SK-N-MC (cell line): ENCODE measurements at regions not wholly inside any gene's neighbourhood (a gene's known extent, or its start where the extent isn't known, plus 50 kb on each side); places are given as distances from the start of the nearest gene placed in this dataset.

Source experiments
- DNase-seq: peaks from one replicate; pipeline ENCODE4 v3.0.0-alpha.2; 2011; ENCODE audit warnings: low read depth, low spot score
- H3K27ac ChIP-seq: fragments of 200-600 bp; sonication (generic); 2 replicates; pipeline ENCODE4 v1.5.1; 2016; ENCODE audit warnings: mixed run types
- H3K36me3 ChIP-seq: fragments of 200-600 bp; sonication (generic); 2 replicates; pipeline ENCODE4 v1.6.1; 2017; ENCODE audit warnings: antibody characterized with exemption, low read length, mixed read lengths; ENCODE audit not compliant: insufficient read depth
- H3K4me3 ChIP-seq: fragments of 200-600 bp; sonication (generic); 2 replicates; pipeline ENCODE4 v1.5.1; 2016
- H3K9ac ChIP-seq: fragments of 200-600 bp; sonication (generic); 2 replicates; pipeline ENCODE4 v1.8.0; 2017; ENCODE audit warnings: mixed run types, mixed read lengths; ENCODE audit not compliant: insufficient read length
- H3K9me3 ChIP-seq: fragments of 200-600 bp; sonication (generic); 2 replicates; pipeline ENCODE4 v1.6.1; 2017; ENCODE audit warnings: low read depth, mild to moderate bottlenecking, antibody characterized with exemption, low read length, moderate library complexity, mixed read lengths
- EZH2 ChIP-seq: fragments of 200-600 bp; sonication (generic); IDR thresholded peaks from one replicate; pipeline ENCODE4 v1.6.1; 2017; ENCODE audit warnings: antibody characterized with exemption
- FOXP2 ChIP-seq: optimal IDR thresholded peaks from 2 replicates; pipeline ENCODE3; 2011; ENCODE audit warnings: mild to moderate bottlenecking, moderate library complexity; ENCODE audit not compliant: insufficient read depth; ENCODE audit errors: extremely low read length, control extremely low read depth
- POLR2AphosphoS5 ChIP-seq: IDR thresholded peaks from 2 replicates; pipeline ENCODE4 v1.6.1; 2012; ENCODE audit warnings: mild to moderate bottlenecking, low read depth, low read length, borderline replicate concordance

GRCh38 chr1:105516068-105516467, 1540.4 kb upstream of the PRMT6 start:
- DNase-seq = no peak
- TF ChIP-seq FOXP2 (no peak), POLR2AphosphoS5 (no peak), EZH2 (no peak)

GRCh38 chr1:105533996-105534395, 1522.5 kb upstream of the PRMT6 start:
- peak; percentile 57; the same call in 1 of the 2 replicates for TF ChIP-seq POLR2AphosphoS5
- no peak for TF ChIP-seq EZH2
- TF ChIP-seq FOXP2 = no peak
- no peak overlapping the region for H3K27ac ChIP-seq
- H3K9me3 ChIP-seq = no peaks in the 10 kb centered on the region
- peak overlapping the region; percentile 43; the same call in 1 of the 2 replicates for H3K4me3 ChIP-seq
- no peaks in the 10 kb centered on the region for H3K36me3 ChIP-seq
- DNase-seq = peak; percentile 80
- no peak overlapping the region for H3K9ac ChIP-seq

More at GRCh38 chr1:105516068-105516467, 1540.4 kb upstream of the PRMT6 start:
- H3K36me3 ChIP-seq = no peaks in the 10 kb centered on the region
- H3K4me3 ChIP-seq = no peak overlapping the region
- H3K27ac ChIP-seq = no peak overlapping the region
- H3K9ac ChIP-seq = no peak overlapping the region
- no peaks in the 10 kb centered on the region for H3K9me3 ChIP-seq

GRCh38 chr1:105544475-105544874, 1512.0 kb upstream of the PRMT6 start:
- DNase-seq = no peak
- H3K27ac ChIP-seq = no peak overlapping the region
- H3K9ac ChIP-seq = no peak overlapping the region
- TF ChIP-seq FOXP2 (no peak), POLR2AphosphoS5 (no peak), EZH2 (no peak)
- H3K9me3 ChIP-seq = no peaks in the 10 kb centered on the region
- no peaks in the 10 kb centered on the region for H3K36me3 ChIP-seq
- H3K4me3 ChIP-seq = no peak overlapping the region

GRCh38 chr1:105556266-105556665, 1500.2 kb upstream of the PRMT6 start:
- no peaks in the 10 kb centered on the region for H3K9me3 ChIP-seq
- H3K9ac ChIP-seq = no peak overlapping the region
- H3K36me3 ChIP-seq = no peaks in the 10 kb centered on the region
- no peak overlapping the region for H3K4me3 ChIP-seq
- no peak for TF ChIP-seq POLR2AphosphoS5
- no peak for TF ChIP-seq EZH2
- TF ChIP-seq FOXP2 = no peak
- no peak overlapping the region for H3K27ac ChIP-seq
- no peak for DNase-seq

- H3K27ac ChIP-seq = no peak overlapping the region
- no peak overlapping the region for H3K9ac ChIP-seq
- H3K4me3 ChIP-seq = no peak overlapping the region
- H3K9me3 ChIP-seq = no peaks in the 10 kb centered on the region
- H3K36me3 ChIP-seq = no peaks in the 10 kb centered on the region
- no peak for DNase-seq
- no peak for TF ChIP-seq POLR2AphosphoS5
- TF ChIP-seq FOXP2 = no peak
- no peak for TF ChIP-seq EZH2
Measured at GRCh38 chr1:105558023-105558422, 1498.5 kb upstream of the PRMT6 start.

GRCh38 chr1:105565006-105565405, 1491.5 kb upstream of the PRMT6 start:
- no peak for DNase-seq
- no peaks in the 10 kb centered on the region for H3K9me3 ChIP-seq
- no peak overlapping the region for H3K4me3 ChIP-seq
- no peaks in the 10 kb centered on the region for H3K36me3 ChIP-seq
- H3K9ac ChIP-seq = no peak overlapping the region
- TF ChIP-seq FOXP2 = no peak
- TF ChIP-seq POLR2AphosphoS5 = no peak
- no peak for TF ChIP-seq EZH2
- no peak overlapping the region for H3K27ac ChIP-seq

- DNase-seq = no peak
- H3K4me3 ChIP-seq = no peak overlapping the region
- H3K36me3 ChIP-seq = no peaks in the 10 kb centered on the region
- no peak overlapping the region for H3K9ac ChIP-seq
- H3K27ac ChIP-seq = no peak overlapping the region
- TF ChIP-seq FOXP2 = no peak
- TF ChIP-seq POLR2AphosphoS5 = no peak
- TF ChIP-seq EZH2 = no peak
- no peaks in the 10 kb centered on the region for H3K9me3 ChIP-seq
Measured at GRCh38 chr1:105585791-105586190, 1470.7 kb upstream of the PRMT6 start.

- Histone ChIP-seq H3K4me3 (no peak overlapping the region), H3K36me3 (no peaks in the 10 kb centered on the region), H3K9me3 (no peaks in the 10 kb centered on the region), H3K27ac (no peak overlapping the region), H3K9ac (no peak overlapping the region)
- TF ChIP-seq EZH2 (no peak), FOXP2 (no peak), POLR2AphosphoS5 (no peak)
- no peak for DNase-seq
Measured at GRCh38 chr1:105591681-105592080, 1464.8 kb upstream of the PRMT6 start.

GRCh38 chr1:105608713-105609112, 1447.8 kb upstream of the PRMT6 start:
- Histone ChIP-seq H3K9me3 (0 out of 2 replicates have a peak, but pooled peaks cover 3% of the 10 kb centered on the region), H3K36me3 (no peaks in the 10 kb centered on the region), H3K4me3 (no peak overlapping the region), H3K9ac (no peak overlapping the region), H3K27ac (no peak overlapping the region)
- TF ChIP-seq EZH2 (no peak), FOXP2 (no peak)
- DNase-seq = no peak
